IMR-90 (cell line): ENCODE measurements at regions not wholly inside any gene's neighbourhood (a gene's known extent, or its start where the extent isn't known, plus 50 kb on each side); places are given as distances from the start of the nearest gene placed in this dataset.

Experiments
- BHLHE40 ChIP-seq: fragments of 150-350 bp; IDR thresholded peaks from 2 replicates; pipeline ENCODE4 v1.6.1; 2016; ENCODE audit warnings: mild to moderate bottlenecking, low read depth, low read length
- CEBPB ChIP-seq: IDR thresholded peaks from 2 replicates; pipeline ENCODE4 v1.6.1; 2012; ENCODE audit warnings: low read depth, low read length, improper control_type of control experiment
- CHD1 ChIP-seq: IDR thresholded peaks from 2 replicates; pipeline ENCODE4 v1.6.1; 2012; ENCODE audit warnings: low read depth, low read length, improper control_type of control experiment
- FOS ChIP-seq: fragments of 150-350 bp; IDR thresholded peaks from 2 replicates; pipeline ENCODE4 v1.6.1; 2016; ENCODE audit warnings: low read depth, low read length
- MAZ ChIP-seq: IDR thresholded peaks from 2 replicates; pipeline ENCODE4 v1.6.1; 2012; ENCODE audit warnings: low read depth, mild to moderate bottlenecking, low read length, improper control_type of control experiment, moderate library complexity, borderline replicate concordance
- MXI1 ChIP-seq: IDR thresholded peaks from 2 replicates; pipeline ENCODE4 v1.6.1; 2012; ENCODE audit warnings: low read depth, mild to moderate bottlenecking, low read length, moderate library complexity, borderline replicate concordance
- POLR2A ChIP-seq: IDR thresholded peaks from 2 replicates; pipeline ENCODE4 v1.6.1; 2012; ENCODE audit warnings: mild to moderate bottlenecking, low read depth, low read length
- RAD21 ChIP-seq: IDR thresholded peaks from 2 replicates; pipeline ENCODE4 v1.6.1; 2012; ENCODE audit warnings: low read length, improper control_type of control experiment
- RCOR1 ChIP-seq: IDR thresholded peaks from 2 replicates; pipeline ENCODE4 v1.6.1; 2012; ENCODE audit warnings: mild to moderate bottlenecking, low read length, improper control_type of control experiment; ENCODE audit not compliant: insufficient replicate concordance
- RFX5 ChIP-seq: IDR thresholded peaks from 2 replicates; pipeline ENCODE4 v1.8.0; 2012; ENCODE audit warnings: low read depth, mild to moderate bottlenecking, low read length, moderate library complexity
- SMC3 ChIP-seq: fragments of 150-350 bp; IDR thresholded peaks from 2 replicates; pipeline ENCODE4 v1.6.1; 2016; ENCODE audit warnings: low read depth, mild to moderate bottlenecking, antibody characterized with exemption, low read length, moderate library complexity
- TF ChIP-seq, protein P1 (sequence below): conservative IDR thresholded peaks from 2 replicates; pipeline ENCODE4 v1.5.1; 2012; ENCODE audit warnings: mild to moderate bottlenecking, low read depth, low read length, improper control_type of control experiment
- TF ChIP-seq, protein P2 (sequence below): fragments of 150-350 bp; IDR thresholded peaks from 2 replicates; pipeline ENCODE4 v1.6.1; 2017; ENCODE audit warnings: mild to moderate bottlenecking, antibody characterized with exemption, low read length, low read depth
- TF ChIP-seq, protein P3 (sequence below): fragments of 150-350 bp; IDR thresholded peaks from 2 replicates; pipeline ENCODE4 v1.6.1; 2016; ENCODE audit warnings: low read depth, mild to moderate bottlenecking, low read length, moderate library complexity, borderline replicate concordance

DNA sequence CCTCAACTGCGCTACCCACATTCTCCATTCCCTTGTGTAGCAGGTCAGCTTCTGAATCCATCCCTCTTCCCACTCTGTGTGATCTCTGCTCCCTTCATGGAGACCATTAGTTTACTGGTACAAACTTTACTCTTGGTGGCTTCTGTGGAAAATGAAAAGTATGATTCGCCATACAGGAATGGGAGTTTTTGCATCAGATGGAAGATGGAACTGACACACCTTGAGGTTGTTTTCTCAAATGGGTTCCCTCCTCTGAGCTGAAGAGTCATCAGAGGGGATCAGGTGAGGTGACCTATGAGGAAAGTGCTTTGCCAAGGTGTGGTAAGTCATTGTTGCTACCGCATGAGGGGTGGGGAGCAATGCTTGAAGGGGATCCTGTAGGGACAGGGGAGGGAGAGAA is 266.8 kb downstream of the INHBA start:
- TF ChIP-seq POLR2A = no peak
- TF ChIP-seq, protein P1, sequence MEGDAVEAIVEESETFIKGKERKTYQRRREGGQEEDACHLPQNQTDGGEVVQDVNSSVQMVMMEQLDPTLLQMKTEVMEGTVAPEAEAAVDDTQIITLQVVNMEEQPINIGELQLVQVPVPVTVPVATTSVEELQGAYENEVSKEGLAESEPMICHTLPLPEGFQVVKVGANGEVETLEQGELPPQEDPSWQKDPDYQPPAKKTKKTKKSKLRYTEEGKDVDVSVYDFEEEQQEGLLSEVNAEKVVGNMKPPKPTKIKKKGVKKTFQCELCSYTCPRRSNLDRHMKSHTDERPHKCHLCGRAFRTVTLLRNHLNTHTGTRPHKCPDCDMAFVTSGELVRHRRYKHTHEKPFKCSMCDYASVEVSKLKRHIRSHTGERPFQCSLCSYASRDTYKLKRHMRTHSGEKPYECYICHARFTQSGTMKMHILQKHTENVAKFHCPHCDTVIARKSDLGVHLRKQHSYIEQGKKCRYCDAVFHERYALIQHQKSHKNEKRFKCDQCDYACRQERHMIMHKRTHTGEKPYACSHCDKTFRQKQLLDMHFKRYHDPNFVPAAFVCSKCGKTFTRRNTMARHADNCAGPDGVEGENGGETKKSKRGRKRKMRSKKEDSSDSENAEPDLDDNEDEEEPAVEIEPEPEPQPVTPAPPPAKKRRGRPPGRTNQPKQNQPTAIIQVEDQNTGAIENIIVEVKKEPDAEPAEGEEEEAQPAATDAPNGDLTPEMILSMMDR = no peak
- no peak for TF ChIP-seq BHLHE40
- TF ChIP-seq CEBPB = no peak
- TF ChIP-seq MAZ = no peak
- TF ChIP-seq FOS = no peak
- TF ChIP-seq MXI1 = no peak
- TF ChIP-seq RAD21 = no peak
- TF ChIP-seq RFX5 = no peak
- TF ChIP-seq, protein P2, sequence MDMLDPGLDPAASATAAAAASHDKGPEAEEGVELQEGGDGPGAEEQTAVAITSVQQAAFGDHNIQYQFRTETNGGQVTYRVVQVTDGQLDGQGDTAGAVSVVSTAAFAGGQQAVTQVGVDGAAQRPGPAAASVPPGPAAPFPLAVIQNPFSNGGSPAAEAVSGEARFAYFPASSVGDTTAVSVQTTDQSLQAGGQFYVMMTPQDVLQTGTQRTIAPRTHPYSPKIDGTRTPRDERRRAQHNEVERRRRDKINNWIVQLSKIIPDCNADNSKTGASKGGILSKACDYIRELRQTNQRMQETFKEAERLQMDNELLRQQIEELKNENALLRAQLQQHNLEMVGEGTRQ = no peak
- TF ChIP-seq RCOR1 = no peak
- no peak for TF ChIP-seq SMC3
- TF ChIP-seq, protein P3, sequence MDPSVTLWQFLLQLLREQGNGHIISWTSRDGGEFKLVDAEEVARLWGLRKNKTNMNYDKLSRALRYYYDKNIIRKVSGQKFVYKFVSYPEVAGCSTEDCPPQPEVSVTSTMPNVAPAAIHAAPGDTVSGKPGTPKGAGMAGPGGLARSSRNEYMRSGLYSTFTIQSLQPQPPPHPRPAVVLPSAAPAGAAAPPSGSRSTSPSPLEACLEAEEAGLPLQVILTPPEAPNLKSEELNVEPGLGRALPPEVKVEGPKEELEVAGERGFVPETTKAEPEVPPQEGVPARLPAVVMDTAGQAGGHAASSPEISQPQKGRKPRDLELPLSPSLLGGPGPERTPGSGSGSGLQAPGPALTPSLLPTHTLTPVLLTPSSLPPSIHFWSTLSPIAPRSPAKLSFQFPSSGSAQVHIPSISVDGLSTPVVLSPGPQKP = no peak
- TF ChIP-seq CHD1 = no peak
